Spleen (tissue), 7 donors: ENCODE measurements at regions not wholly inside any gene's neighbourhood (a gene's known extent, or its start where the extent isn't known, plus 50 kb on each side); places are given as distances from the start of the nearest gene placed in this dataset.

Source experiments
- CTCF ChIP-seq, 11 experiments: fragments of 200-600 bp in 7 of 11; fragments of 450-650 bp in 4 of 11; sonication (generic) in 4 of 11; IDR thresholded peaks in 8 of 11; conservative IDR thresholded peaks in 3 of 11; 1 replicate in 7 of 11; 2 replicates in 4 of 11; pipeline versions ENCODE4 v1.4.0 to v1.8.0; 2016 to 2021; ENCODE audit warnings: antibody characterized with exemption in 11 of 11, inconsistent platforms in 4 of 11, mild to moderate bottlenecking in 1 of 11
- POLR2A ChIP-seq, 3 donors: fragments of 450-650 bp; IDR thresholded peaks; one replicate each; pipeline ENCODE4 v1.5.1; 2017; ENCODE audit warnings: antibody characterized with exemption in 3 of 3, mild to moderate bottlenecking in 1 of 3
- POLR2AphosphoS5 ChIP-seq, 3 donors: sonication (generic); formaldehyde crosslinking; IDR thresholded peaks; one replicate each; pipeline ENCODE4 v1.5.1; 2017; ENCODE audit warnings: antibody characterized with exemption in 3 of 3
- donor health status: DM: no; HTN: no; CAD: no; lungs with moderate emphysema.
- donor health status: DM: no; HTN: no; CAD: no.
- donor health status: DM: no; HTN: no; CAD: no.

GRCh38 chr18:1907470-1908206 is 663.7 kb downstream of the METTL4 start:
- TF ChIP-seq POLR2AphosphoS5 (IDR thresholded peaks at IDR 0.05): no peak
- no peak for TF ChIP-seq CTCF (IDR thresholded peaks at IDR 0.05 in 8 of 11, conservative IDR thresholded peaks at IDR 0.05 in 3 of 11)
- TF ChIP-seq POLR2A (IDR thresholded peaks at IDR 0.05): no peak
